SK-N-SH (cell line): ENCODE measurements at regions not wholly inside any gene's neighbourhood (a gene's known extent, or its start where the extent isn't known, plus 50 kb on each side); places are given as distances from the start of the nearest gene placed in this dataset.

Experiments used
- CTCF ChIA-PET: fragments of 300-600, 350-600 bp; formaldehyde crosslinking; extraction: SDS; loops from one replicate; lab custom pipeline; 2021; lab: Yijun Ruan, JAX
- POLR2A ChIA-PET: fragments of 350-600 bp; sonication (Branson Sonifier 250); formaldehyde crosslinking; extraction: SDS; loops from one replicate; lab custom pipeline; 2020; ENCODE audit warnings: antibody characterized with exemption, inconsistent platforms; lab: Yijun Ruan, JAX
- DNase-seq: peaks from one replicate; pipeline ENCODE4 v3.0.0; 2012
- H2AFZ ChIP-seq: fragments of 200-600 bp; sonication (generic); 2 replicates; pipeline ENCODE4 v1.8.1; 2016; ENCODE audit warnings: antibody characterized with exemption, mild to moderate bottlenecking, low read depth
- H3F3A ChIP-seq: fragments of 200-600 bp; sonication (generic); replicated peaks from 2 replicates; pipeline ENCODE3; 2016; ENCODE audit warnings: antibody characterized with exemption, mild to moderate bottlenecking; ENCODE audit not compliant: insufficient read depth
- H3K27ac ChIP-seq, 2 experiments: fragments of 200-500 bp in 1 of 2; fragments of 200-600 bp in 1 of 2; sonication (Bioruptor generic) in 1 of 2; sonication (generic), shearing (Covaris generic) in 1 of 2; 2 replicates each; pipeline versions ENCODE4 v1.5.1 to v1.6.1; 2014 to 2016; ENCODE audit warnings: low read depth in 2 of 2, inconsistent platforms in 1 of 2, low read length in 1 of 2, mild to moderate bottlenecking in 1 of 2, mixed read lengths in 1 of 2
- H3K27me3 ChIP-seq: fragments of 200-600 bp; sonication (generic), shearing (Covaris generic); 2 replicates; pipeline ENCODE4 v1.6.1; 2016; ENCODE audit warnings: mixed run types; ENCODE audit not compliant: insufficient read depth
- H3K36me3 ChIP-seq, 2 experiments: fragments of 200-500 bp in 1 of 2; fragments of 200-600 bp in 1 of 2; sonication (Bioruptor generic) in 1 of 2; sonication (generic) in 1 of 2; replicated peaks in 1 of 2; 2 replicates each; pipeline versions ENCODE3 to v1.5.1; 2014 to 2016; ENCODE audit warnings: low read length in 1 of 2, mild to moderate bottlenecking in 1 of 2; ENCODE audit not compliant: insufficient read depth in 2 of 2, control insufficient read depth in 1 of 2
- H3K4me1 ChIP-seq, 2 experiments: fragments of 200-500 bp in 1 of 2; fragments of 200-600 bp in 1 of 2; sonication (Bioruptor generic) in 1 of 2; sonication (generic), shearing (Covaris generic) in 1 of 2; 2 replicates each; pipeline versions ENCODE4 v1.5.1 to v1.6.1; 2014 to 2016; ENCODE audit warnings: low read depth in 1 of 2, low read length in 1 of 2, mixed run types in 1 of 2; ENCODE audit not compliant: insufficient read depth in 2 of 2, control insufficient read depth in 1 of 2
- H3K4me2 ChIP-seq: fragments of 200-600 bp; sonication (generic), shearing (Covaris generic); 2 replicates; pipeline ENCODE4 v1.6.1; 2017; ENCODE audit warnings: mixed run types
- H3K4me3 ChIP-seq, 2 experiments: fragments of 200-500 bp in 1 of 2; fragments of 200-600 bp in 1 of 2; sonication (Bioruptor generic) in 1 of 2; sonication (generic), shearing (Covaris generic) in 1 of 2; 2 replicates each; pipeline versions ENCODE4 v1.5.1 to v1.8.1; 2014 to 2016; ENCODE audit warnings: low read depth in 2 of 2, inconsistent platforms in 1 of 2, low read length in 1 of 2, mild to moderate bottlenecking in 1 of 2, mixed read lengths in 1 of 2, moderate library complexity in 1 of 2
- H3K79me2 ChIP-seq: fragments of 200-600 bp; sonication (generic); 2 replicates; pipeline ENCODE4 v1.8.1; 2017; ENCODE audit warnings: mild to moderate bottlenecking; ENCODE audit not compliant: insufficient read depth
- H3K9ac ChIP-seq: fragments of 200-600 bp; sonication (generic); 2 replicates; pipeline ENCODE4 v1.6.1; 2017; ENCODE audit warnings: mixed run types
- H3K9me2 ChIP-seq: fragments of 200-600 bp; sonication (generic); 2 replicates; pipeline ENCODE4 v1.6.1; 2017; ENCODE audit warnings: mixed run types
- H3K9me3 ChIP-seq: fragments of 200-600 bp; sonication (generic); 2 replicates; pipeline ENCODE4 v1.6.1; 2017; ENCODE audit warnings: mixed run types, mild to moderate bottlenecking, moderate library complexity
- H4K20me1 ChIP-seq: fragments of 200-600 bp; sonication (generic); 2 replicates; pipeline ENCODE4 v1.6.1; 2017; ENCODE audit warnings: mild to moderate bottlenecking, mixed run types; ENCODE audit not compliant: insufficient read depth
- CHD2 ChIP-seq: fragments of 150-350 bp; IDR thresholded peaks from 2 replicates; pipeline ENCODE4 v1.6.1; 2018; ENCODE audit warnings: low read length; ENCODE audit not compliant: partially characterized antibody
- ELF1 ChIP-seq: IDR thresholded peaks from 2 replicates; pipeline ENCODE4 v1.4.0; 2012
- FOSL2 ChIP-seq: IDR thresholded peaks from 2 replicates; pipeline ENCODE4 v1.4.0; 2012; ENCODE audit warnings: low read depth, mild to moderate bottlenecking, moderate library complexity, borderline replicate concordance
- FOXJ3 ChIP-seq: sonication (generic); formaldehyde crosslinking; IDR thresholded peaks from 2 replicates; pipeline ENCODE4 v1.5.1; 2020; ENCODE audit warnings: mild to moderate bottlenecking, missing genetic modification reagents
- FOXM1 ChIP-seq: IDR thresholded peaks from 2 replicates; pipeline ENCODE4 v1.4.0; 2012; ENCODE audit warnings: low read depth, mild to moderate bottlenecking
- GATA2 ChIP-seq: sonication (generic); formaldehyde crosslinking; IDR thresholded peaks from 2 replicates; pipeline ENCODE4 v1.5.0; 2020; ENCODE audit warnings: mild to moderate bottlenecking, missing genetic modification reagents
- IRF3 ChIP-seq: fragments of 150-350 bp; IDR thresholded peaks from 2 replicates; pipeline ENCODE4 v1.6.1; 2016; ENCODE audit warnings: mild to moderate bottlenecking, low read depth, low read length
- JUND ChIP-seq: IDR thresholded peaks from 2 replicates; pipeline ENCODE4 v1.4.0; 2012
- MEF2A ChIP-seq: IDR thresholded peaks from 2 replicates; pipeline ENCODE4 v1.4.0; 2012; ENCODE audit warnings: low read depth, borderline replicate concordance
- NFIC ChIP-seq: IDR thresholded peaks from 2 replicates; pipeline ENCODE4 v1.4.0; 2012; ENCODE audit warnings: borderline replicate concordance
- PBX3 ChIP-seq: IDR thresholded peaks from 2 replicates; pipeline ENCODE4; 2012
- POLR2AphosphoS5 ChIP-seq: IDR thresholded peaks from 2 replicates; pipeline ENCODE4 v1.6.1; 2012; ENCODE audit warnings: low read depth, low read length
- REST ChIP-seq: IDR thresholded peaks from 2 replicates; pipeline ENCODE4 v1.6.1; 2012; ENCODE audit warnings: mild to moderate bottlenecking, low read depth, low read length, moderate library complexity
- RXRA ChIP-seq: IDR thresholded peaks from 2 replicates; pipeline ENCODE4 v1.4.0; 2012; ENCODE audit warnings: low read depth, mild to moderate bottlenecking, borderline replicate concordance
- SIN3A ChIP-seq: IDR thresholded peaks from 2 replicates; pipeline ENCODE4 v1.6.1; 2012; ENCODE audit warnings: low read depth, mild to moderate bottlenecking, low read length, moderate library complexity, borderline replicate concordance
- TAF1 ChIP-seq: IDR thresholded peaks from 2 replicates; pipeline ENCODE4 v1.6.1; 2012; ENCODE audit warnings: low read depth, mild to moderate bottlenecking, low read length, moderate library complexity, borderline replicate concordance
- TCF12 ChIP-seq: IDR thresholded peaks from 2 replicates; pipeline ENCODE4 v1.4.0; 2012
- TEAD4 ChIP-seq: IDR thresholded peaks from 2 replicates; pipeline ENCODE4 v1.4.0; 2012; ENCODE audit warnings: mild to moderate bottlenecking, borderline replicate concordance; ENCODE audit not compliant: insufficient read depth
- USF1 ChIP-seq: IDR thresholded peaks from 2 replicates; pipeline ENCODE4 v1.4.0; 2012; ENCODE audit warnings: low read depth, borderline replicate concordance
- WGBS: methylation state at CpG from one replicate; pipeline ENCODE4 v1.1.6; 2017; ENCODE audit warnings: low lambda C conversion rate; 5-methylcytosine and 5-hydroxymethylcytosine counted together

- TF ChIP-seq FOSL2 (no peak), TAF1 (no peak), MEF2A (no peak), TCF12 (no peak), FOXM1 (no peak), ELF1 (no peak), POLR2AphosphoS5 (no peak), JUND (no peak), REST (no peak), IRF3 (no peak), CHD2 (no peak), FOXJ3 (CRISPR knock-in tag) (no peak), SIN3A (no peak), GATA2 (CRISPR knock-in tag) (no peak), PBX3 (no peak), TEAD4 (no peak), NFIC (no peak), RXRA (no peak), USF1 (no peak)
- Histone ChIP-seq H3K79me2 (no peaks in the 10 kb centered on the region), H3K4me3 (no peak overlapping the region), H2AFZ (no peak overlapping the region), H3K9me2 (no peaks in the 10 kb centered on the region), H3F3A (peaks cover 4% of the 10 kb centered on the region), H3K27me3 (no peaks in the 10 kb centered on the region), H3K27ac (no peak overlapping the region), H4K20me1 (no peaks in the 10 kb centered on the region), H3K36me3 (no peaks in the 10 kb centered on the region), H3K9me3 (no peaks in the 10 kb centered on the region), H3K4me2 (no peak overlapping the region), H3K9ac (no peak overlapping the region), H3K4me1 (peaks cover 0 to 10% of the 10 kb centered on the region in 2 experiments; a peak in 3 of 4 replicates)
- DNase-seq = no peak
- 77% methylated on average over 3 of the region's 3 CpGs for WGBS
- CTCF ChIA-PET = no interaction called here
- POLR2A ChIA-PET = no interaction called here
Measured at GRCh38 chr15:35630985-35631384, 85.0 kb upstream of the DPH6 start.
